Superior temporal gyrus (tissue), 1 donor: ENCODE measurements at regions not wholly inside any gene's neighbourhood (a gene's known extent, or its start where the extent isn't known, plus 50 kb on each side); places are given as distances from the start of the nearest gene placed in this dataset.
"Not testable (repeated sequence)": the region's sequence is repeated elsewhere in the genome, so short reads cannot be mapped to it uniquely, and the experiment has no call there.

Experiments
- DNase-seq: peaks from one replicate; pipeline ENCODE4 v3.0.0-alpha.2; 2016; ENCODE audit errors: extremely low spot score

- not testable (repeated sequence) for DNase-seq
Measured at GRCh38 chr2:194276667-194277066, 1380.4 kb upstream of the SLC39A10 start.

DNA sequence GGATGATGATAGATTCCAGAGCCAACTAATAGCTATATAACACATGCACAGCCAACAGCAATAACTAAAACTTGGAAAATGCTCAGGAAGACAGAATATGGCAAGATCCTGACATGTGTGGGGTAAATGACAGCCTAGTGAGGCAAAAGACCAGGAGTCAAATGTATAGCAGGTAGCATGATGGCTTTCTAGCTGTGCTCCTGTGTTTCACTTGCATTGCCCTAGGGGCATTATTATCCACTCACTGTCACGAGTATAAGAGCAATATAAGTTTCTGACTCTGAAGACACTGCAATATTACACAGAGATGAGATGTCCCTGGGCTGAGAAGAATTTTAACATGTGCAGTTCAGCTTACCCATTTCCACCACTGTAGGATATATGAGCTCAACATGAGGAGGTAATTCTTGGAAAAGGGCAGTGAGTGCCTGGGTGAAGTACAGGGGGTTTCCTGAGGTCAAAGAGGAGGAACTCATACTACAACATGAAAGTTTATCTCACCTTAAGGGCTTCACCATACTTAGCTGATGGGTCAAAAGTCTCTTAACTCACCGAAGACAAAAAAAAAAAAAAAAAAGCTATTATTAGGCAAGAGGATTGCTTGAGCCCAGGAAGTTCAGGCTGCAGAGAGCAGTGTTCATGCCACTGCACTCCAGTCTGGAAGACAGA lies 1385.6 kb upstream of the SLC39A10 start:
- no peak for DNase-seq

DNA sequence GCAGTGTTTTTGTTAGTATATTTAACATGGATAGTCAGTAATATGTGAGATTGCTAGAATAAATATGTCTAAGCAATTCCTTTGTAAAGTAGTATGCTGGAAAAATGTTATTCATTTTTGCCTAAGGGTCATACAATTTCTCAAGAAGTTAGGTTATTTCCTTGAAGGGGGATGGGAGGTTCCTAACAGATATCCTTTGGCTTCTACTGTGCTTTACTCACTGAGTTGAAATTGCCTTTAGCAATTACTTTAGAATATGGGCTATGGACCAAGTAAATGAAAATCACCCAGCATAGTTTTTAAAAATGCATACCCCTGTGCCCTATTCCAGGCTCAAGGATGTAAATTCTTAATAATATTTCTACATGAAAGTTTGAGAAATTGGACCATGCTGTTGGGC lies 1386.4 kb upstream of the SLC39A10 start:
- no peak for DNase-seq

- DNase-seq, result no peak
Measured at GRCh38 chr2:194264586-194264985, 1392.4 kb upstream of the SLC39A10 start.

DNA sequence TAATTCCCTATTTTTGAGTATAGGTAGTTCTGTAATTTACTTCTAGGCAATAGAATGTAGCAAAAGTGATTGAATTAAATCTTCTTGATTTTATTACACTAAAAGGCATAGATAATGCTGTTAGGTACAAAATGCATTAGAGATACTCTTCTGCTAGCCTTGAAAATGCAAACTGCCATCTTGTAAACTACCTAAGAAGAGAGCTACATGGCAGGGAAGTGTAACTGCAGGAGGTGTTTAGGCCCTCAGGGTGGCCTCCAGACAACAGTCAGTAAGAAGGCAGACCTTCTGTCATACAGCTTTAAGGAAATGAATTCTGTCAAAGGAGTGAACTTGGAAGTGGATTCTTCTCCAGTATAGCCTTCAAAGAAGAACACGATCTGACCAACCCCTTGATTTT lies 1396.8 kb upstream of the SLC39A10 start:
- no peak for DNase-seq

DNA sequence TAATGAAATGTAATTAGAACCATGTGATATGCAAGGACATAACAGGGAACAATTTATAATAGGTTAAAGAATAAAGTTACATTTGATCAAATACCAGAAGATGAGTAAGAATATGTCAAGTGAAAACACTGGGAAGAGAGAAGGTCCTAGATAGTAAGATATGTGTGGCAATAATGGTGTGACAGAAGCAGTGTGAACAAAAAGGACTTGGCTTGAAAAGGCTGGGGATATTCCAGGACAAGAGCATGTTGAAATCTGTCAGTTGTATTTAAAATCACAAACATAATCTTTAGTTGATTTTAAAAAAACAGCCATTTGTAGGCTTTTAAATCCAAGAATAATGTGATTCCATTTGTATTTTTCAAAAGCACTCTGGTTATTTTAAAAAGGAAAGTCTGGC lies 1399.9 kb upstream of the SLC39A10 start:
- DNase-seq, result no peak

- no peak for DNase-seq
Measured at GRCh38 chr2:194253528-194254259, 1403.3 kb upstream of the SLC39A10 start.

DNA sequence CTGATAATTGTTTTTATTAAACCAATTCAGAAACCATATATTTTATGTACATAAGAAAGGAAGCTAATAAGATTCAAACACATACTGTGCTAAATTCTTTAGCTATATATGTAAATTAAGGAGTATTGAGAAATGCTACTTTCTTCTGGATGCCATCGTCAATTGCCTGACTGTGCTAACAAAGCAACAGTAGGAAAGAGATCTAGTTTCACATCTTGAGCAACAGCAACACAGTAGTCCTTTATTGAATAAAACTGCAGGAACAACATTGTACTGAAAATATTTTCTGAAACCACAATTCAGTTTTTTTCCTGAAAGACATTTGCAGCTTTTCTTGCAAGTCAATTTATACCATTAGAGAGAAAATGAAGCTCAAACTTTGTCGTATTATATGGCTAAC lies 1404.9 kb upstream of the SLC39A10 start:
- DNase-seq, result no peak

DNA sequence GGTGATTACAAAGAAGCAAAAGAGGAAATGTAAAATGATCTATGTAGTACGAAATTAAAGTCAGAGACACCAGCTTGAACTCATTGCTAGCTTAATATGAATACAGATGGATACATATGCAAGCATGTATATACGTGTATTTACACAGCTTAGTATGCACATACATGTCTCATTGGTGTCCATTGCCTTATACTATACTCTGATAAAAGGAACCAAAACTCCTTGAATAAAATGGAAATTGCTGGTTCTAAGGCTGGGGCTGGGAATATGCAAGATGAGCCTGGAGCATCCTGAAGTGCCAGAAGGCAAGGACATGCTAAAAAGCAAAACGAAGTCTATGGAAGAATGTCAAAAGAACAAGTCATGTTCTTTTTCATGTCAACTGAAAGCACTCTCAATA lies 1424.4 kb upstream of the SLC39A10 start:
- DNase-seq, result no peak

DNA sequence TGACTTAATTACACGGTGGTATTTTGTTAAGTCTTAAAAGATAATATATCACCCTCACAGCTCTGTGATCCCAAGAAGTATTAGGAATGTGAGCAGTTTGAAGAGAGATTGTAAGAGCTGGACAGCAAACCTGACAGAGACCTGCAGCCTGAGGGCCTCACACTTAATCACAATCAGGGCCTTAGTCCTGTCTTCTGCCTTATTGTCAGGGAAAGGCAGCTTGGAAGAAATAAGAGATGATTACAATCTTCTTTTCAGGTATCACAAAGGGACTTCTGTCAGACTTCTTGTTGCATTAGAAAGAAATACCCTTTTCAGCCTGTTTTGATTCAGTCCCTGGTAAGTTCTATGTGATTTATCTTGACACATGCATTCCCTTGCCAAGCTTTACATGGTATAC lies 1433.8 kb upstream of the SLC39A10 start:
- no peak for DNase-seq

DNA sequence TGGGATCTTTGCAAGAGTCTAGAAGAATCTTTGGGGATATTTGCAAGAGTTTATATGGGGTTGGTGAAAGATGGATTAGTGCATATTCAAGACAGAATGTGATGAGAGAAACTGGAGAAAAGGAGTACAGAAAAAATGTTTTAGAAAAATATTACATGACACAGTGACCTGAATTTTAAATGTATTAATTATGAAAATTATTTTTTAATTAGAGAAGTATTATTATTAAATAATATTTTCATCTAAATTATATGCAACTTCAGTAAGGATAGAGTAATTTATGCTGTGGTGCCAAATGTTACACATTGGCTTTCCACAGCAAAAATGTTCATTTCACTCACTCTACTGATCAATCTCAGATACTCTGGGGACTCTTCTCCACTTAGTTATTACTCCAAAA lies 1442.8 kb upstream of the SLC39A10 start:
- DNase-seq, result no peak

DNA sequence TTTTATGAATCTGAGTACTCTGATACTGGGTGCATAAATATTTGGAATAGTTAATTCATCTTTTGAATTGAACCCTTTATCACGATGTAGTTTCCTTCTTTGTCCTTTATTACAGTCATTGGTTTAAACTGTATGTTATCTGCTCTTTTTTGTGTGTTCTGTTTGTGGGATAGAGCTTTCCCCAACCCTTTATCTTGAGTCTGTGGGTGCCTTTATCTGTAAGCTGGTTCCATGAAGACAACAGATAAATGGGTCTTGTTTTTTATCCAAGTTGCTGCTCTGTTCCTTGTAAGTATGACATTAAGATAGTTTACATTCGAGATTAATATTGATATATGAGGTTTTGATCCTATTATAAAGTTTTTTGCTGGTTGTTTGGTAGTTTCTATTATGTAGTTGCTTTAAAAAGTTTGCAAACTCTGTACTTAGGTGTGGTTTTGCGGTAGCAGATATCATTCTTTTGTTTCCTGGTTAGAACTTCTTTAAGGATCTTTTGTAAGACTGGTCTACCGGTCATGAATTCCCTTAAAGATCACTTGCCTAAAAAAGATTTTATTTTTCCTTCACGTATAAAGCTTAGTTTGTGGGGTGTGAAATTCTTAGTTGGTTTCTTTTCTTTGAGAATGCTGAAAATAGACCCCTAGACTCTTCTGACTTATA lies 1451.3 kb upstream of the SLC39A10 start:
- DNase-seq, result no peak

DNA sequence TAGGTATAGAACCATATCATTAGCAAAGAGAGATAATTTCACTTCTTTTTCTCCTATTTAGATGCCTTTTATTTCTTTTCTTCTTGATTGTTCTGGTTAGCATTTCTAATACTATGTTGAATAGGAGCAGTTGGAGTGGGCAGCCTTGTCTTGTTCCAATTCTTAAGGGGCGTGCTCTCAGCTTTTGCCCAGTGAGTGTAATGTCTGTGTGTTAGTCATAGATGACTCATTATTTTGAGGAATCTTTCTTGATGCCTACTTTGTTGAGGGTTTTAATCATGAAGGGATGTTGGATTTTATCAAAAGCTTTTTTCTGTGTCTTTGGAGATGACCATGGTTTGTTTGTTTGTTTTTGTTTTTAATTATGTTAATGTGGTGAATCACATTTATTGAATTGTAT lies 1453.1 kb upstream of the SLC39A10 start:
- no peak for DNase-seq

DNA sequence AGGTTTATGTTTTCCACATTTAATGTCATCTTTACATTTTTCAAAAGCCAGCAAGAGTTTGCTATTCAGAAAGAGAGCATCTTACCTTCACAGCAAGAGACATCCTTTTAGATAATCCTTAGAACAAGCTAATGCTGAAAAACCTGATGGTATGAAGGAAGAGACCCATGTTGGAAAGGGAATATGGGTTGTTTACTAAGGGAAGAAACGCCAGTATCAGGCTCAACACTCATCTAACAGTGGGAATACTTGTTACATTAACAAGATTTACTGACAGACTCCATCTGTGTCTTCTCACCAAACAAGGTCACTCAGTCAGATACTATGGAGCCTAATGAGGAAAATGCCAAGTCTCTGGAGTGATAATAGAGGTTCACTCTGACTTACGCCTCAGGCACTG lies 1474.1 kb upstream of the SLC39A10 start:
- no peak for DNase-seq

GRCh38 chr2:194176134-194176533 lies 1480.9 kb upstream of the SLC39A10 start:
- no peak for DNase-seq

DNA sequence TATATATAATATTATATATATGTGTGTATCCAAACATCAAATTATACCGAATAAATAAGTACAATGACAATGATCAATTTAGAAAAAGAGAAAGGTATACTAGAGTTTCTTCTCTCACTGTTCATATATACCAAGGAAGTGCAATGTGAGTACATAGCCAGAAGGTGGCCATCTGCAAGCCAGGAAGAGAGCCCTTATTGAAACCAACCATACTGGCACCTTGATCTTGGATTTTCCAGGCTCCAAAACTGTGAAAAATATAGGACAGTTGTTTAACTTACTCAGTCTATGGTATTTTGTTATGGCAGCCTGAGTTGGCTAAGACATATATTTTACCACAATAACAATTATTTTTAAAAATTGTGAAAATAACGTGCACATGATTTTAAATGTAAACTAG lies 1490.2 kb upstream of the SLC39A10 start:
- DNase-seq, result peak; percentile 24

GRCh38 chr2:194155431-194155830 lies 1501.6 kb upstream of the SLC39A10 start:
- DNase-seq, result no peak

GRCh38 chr2:194151231-194151630 lies 1505.8 kb upstream of the SLC39A10 start:
- no peak for DNase-seq

GRCh38 chr2:194135463-194135862 lies 1521.6 kb upstream of the SLC39A10 start:
- no peak for DNase-seq

GRCh38 chr2:194128810-194129209 lies 1528.2 kb upstream of the SLC39A10 start:
- DNase-seq, result no peak

GRCh38 chr2:194126418-194126817 lies 1530.6 kb upstream of the SLC39A10 start:
- DNase-seq, result no peak

- DNase-seq, result no peak
Measured at GRCh38 chr2:194116861-194117260, 1540.2 kb upstream of the SLC39A10 start.

DNA sequence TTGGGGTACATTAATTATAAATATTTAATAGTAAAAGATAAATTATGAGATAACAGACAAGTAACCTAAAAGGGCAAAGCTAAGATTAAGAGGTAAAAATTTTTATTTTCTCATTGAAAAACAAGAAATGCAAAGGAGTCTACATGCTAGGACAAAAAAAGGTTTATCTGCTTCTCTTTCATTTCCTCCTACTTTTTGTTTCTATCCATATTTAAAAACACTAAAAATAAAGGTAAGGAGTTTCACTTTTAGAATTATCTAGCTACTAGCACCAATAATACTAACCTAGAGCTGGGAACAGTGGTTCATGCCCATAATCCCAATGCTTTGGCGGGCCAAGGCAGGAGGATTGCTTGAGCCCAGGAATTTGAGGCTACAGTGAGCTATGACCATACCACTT lies 1551.7 kb upstream of the SLC39A10 start:
- DNase-seq, result no peak
